ENCODE measurements at regions not wholly inside any gene's neighbourhood (a gene's known extent, or its start where the extent isn't known, plus 50 kb on each side); places are given as distances from the start of the nearest gene placed in this dataset.
"Not testable (repeated sequence)": the region's sequence is repeated elsewhere in the genome, so short reads cannot be mapped to it uniquely, and the experiment has no call there.

DNA sequence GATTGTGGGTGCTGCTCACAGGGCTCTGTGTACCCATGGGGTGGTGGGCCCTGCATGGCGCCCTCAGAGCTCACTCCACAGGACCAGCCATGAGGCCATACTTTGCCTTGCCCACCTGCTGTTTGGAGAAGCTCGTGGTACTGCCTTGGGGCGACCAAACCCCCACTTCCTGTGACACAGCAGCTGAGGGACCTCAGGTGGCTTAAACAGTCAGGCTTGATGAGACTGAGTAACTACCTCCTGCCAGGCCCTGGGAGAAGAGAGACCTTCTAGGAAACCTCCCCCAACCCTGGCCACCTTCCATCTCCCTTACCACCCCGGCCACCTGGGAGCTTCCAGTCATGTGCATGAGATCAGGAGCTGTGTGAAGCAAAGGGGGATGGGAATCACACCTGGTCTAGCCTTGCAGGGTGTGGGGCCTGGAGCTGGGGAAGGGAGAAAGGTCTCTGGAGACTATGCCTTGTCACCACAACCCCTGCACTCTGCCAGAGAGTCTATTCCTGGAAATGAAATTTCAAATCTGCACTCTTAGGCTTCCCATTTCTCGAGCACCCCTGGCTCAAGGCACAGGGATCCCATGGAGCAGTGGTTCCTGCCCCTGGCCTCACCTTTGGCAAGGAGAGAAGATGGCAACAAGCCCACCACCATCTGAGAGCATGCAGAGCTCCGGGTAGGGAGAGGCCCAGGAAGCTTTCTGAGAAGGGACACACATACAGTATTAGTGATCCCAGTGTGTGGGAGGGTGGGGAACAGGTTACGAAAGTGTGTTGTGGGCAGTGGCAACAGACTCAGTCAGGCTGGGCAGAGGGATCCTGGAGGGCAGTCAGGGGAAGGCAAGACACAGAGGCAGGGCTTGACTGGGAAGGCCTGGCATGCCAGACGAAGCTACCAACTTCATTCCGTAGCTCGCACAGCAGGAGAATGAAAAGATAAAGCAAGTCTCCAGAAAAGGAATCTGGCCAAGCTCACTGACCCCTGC, 125.0 kb downstream of the URI1 start:
- no peak for DNase-seq (ENCODE audit: low read depth in 3 of 3, low spot score in 1 of 3)

DNA sequence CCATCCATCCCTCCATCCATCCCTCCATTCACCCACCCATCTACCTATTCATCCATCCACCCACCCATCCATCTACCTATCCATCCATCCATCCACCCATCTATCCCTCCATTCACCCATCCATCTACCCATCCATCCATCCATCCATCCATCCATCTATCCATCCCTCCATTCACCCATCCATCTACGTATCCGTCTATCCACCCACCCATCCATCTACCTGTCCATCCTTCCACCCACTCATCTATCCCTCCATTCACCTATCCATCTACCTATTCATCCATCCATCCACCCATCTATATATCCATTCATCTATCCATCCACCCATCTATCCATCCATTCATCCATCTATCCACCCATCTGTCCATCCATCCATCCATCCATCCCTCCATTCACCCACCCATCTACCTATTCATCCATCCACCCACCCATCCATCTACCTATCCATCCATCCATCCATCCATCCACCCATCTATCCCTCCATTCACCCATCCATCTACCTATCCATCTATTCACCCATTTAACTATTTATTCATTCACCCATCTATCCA, 126.0 kb downstream of the URI1 start:
- not testable (repeated sequence) for DNase-seq (ENCODE audit: low read depth in 3 of 3, low spot score in 1 of 3)

DNA sequence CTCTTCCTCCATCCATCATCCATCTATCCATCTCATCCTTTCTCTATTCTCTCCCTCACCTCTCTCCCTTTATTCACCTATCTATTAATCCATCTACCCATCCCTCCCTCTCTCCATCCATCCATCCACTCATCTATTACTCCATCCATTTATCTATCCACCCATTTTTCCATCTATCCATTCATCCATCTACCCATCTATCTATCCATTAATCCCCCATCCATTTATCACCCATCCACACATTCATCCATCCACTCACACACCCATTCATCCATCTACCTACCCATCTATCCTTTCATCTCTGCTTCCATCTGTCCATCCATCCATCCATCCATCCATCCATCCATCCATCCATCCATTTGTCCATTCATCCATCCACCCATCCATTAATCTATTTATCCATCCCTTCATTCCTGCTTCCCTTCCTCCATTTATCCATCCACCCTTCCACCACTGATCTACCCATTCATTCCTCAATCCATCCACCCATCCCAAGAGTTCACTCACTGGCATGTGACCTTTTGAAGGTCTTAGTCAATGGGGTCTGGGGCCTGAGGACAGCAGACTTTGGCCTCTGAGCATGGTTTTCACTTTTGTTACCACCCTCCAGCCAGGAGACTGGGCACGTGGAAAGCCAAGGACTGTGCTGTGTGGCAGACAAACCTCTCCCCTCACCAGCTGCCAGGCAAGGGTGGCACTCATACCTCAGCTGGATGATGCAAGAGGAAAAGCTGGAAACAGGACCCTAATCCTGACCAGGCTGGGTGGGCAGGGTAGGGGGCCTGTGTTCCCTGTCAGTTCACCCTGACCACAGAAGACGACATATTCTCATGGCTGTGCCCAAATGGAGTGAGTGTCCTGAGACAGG, 126.7 kb downstream of the URI1 start:
- DNase-seq (ENCODE audit: low read depth in 3 of 3, low spot score in 1 of 3) = no peak

DNA sequence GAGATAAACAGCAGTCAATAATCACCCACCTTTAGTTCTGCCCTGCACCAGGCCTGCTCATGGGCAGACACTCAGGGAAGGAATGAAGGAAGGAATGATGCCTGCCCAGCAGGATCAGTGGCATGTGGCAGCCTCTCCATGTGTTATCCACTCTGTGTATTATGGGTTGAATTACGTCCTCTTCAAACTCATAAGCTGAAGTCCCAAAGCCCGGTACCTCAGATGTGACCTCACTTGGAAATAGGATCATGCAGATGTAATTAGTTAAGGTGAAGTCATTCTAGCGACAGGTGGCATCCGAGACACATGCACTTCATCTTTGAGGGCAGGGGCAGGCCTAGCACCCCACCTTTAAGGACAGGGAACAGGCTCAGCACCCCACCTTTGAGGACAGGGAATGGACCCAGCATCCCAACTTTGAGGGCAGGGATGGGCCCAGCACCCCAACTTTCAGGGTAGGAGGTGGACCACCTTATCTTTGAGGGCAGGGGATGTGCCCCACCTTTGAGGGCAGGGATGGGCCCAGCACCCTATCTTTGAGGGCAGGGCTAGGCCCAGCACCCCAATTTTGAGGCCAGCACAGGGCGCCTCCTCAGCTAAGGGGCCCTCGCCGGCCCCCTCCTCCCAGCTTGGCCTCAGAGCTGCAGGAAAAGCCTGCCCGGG, 127.6 kb downstream of the URI1 start:
- no peak for DNase-seq (ENCODE audit: low read depth in 3 of 3, low spot score in 1 of 3)

GRCh38 chr19:30070198-30070967, 128.3 kb downstream of the URI1 start:
- no peak for DNase-seq (ENCODE audit: low read depth in 3 of 3, low spot score in 1 of 3)

GRCh38 chr19:30070968-30071632, 129.1 kb downstream of the URI1 start:
- no peak for DNase-seq (ENCODE audit: low read depth in 3 of 3, low spot score in 1 of 3)

DNA sequence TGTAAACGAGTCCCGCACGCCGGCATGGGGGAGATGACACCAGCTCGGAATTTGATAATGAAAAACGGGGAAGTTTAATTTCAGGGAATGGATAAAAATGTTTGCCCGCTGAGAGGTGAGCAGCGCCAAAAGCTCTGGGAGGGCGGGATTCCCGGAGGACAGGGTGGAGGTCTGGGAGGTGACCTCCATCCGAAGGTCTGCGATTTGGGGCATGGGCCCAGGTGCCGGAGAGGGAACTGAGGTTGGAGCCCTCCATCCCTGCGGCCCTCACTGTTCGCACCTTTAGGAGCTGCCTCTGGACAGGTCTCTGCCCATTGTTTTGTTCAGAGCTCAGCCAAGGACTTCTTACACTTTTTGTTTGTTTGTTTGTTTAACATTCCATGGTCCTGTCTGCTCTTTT, 129.8 kb downstream of the URI1 start:
- no peak for DNase-seq (ENCODE audit: low read depth in 3 of 3, low spot score in 1 of 3)

- no peak for DNase-seq (ENCODE audit: low read depth in 3 of 3, low spot score in 1 of 3)
Measured at GRCh38 chr19:30073152-30074000, 131.3 kb downstream of the URI1 start.

- no peak for DNase-seq (ENCODE audit: low read depth in 3 of 3, low spot score in 1 of 3)
Measured at GRCh38 chr19:30074096-30074495, 132.1 kb downstream of the URI1 start.

- DNase-seq (ENCODE audit: low read depth in 3 of 3, low spot score in 1 of 3) = no peak
Measured at GRCh38 chr19:30074741-30075715, 133.0 kb downstream of the URI1 start.

GRCh38 chr19:30076101-30076551, 134.1 kb downstream of the URI1 start:
- no peak for DNase-seq (ENCODE audit: low read depth in 3 of 3, low spot score in 1 of 3)

DNA sequence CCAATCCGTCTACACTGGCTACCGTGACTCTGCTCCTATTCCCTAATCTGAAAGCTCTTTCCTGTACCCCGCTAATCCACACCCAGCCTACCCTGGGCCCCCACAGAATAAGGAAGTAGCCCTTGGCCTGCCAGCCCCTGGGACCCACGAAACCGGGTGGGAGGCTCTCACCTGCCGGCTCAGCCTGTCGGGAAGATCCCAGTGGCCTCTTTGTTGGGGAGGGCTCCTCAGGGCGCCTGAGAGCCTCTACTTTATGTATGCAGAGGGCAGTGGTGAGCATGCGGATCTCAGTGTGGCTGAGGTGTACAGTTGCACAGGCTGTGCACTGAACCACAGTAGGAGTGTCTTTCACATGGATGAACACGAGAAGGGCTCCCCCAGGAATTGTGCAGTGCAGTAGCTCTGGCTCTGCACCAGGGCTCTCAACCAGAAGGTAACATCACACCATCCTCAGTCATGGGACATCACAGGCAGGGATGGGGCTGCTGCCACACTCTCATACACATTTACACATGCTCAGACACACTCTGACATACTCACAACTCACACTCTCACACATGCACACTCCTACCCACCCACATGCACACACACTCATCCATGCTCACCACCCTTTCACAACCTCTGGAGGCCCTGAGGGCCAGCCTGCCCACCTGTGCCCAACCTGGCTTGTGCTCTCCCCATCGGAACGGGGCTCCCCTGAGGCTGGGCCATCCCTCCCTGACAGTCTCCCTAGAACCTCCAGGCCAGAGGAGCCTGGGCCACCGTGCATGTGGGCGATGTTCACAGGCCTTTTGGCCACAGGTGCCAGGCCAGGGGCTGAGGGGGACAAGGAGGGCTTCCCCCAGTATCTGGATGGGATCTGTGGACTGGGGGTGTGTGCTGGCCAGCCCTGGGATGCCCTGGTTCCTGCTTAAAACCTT, 135.0 kb downstream of the URI1 start:
- DNase-seq (ENCODE audit: low read depth in 3 of 3, low spot score in 1 of 3) = no peak

DNA sequence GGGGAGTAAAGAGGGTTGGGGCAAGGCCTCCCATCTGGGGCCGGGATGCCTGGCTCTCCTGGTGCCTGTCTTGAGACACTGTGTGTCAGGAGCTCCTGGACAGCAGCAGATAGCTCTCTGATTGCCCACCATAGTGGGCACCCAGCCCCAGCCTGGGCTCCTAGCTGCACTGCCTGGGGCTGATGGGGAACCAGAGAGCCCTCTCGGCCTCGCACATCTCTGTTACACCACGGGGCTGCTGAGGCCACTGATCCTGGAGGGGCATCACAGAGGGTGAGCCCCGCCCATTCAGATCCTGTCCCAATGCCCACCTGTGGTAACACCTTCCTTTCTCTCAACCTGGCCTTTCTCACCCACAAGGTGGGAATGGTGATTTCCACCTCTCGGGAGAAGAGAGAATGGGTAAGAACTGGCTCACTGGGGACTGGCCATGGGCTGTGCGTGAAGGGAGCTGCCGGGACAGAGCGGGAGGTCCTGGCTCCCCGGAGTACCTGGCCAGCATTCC, 135.9 kb downstream of the URI1 start:
- DNase-seq (ENCODE audit: low read depth in 3 of 3, low spot score in 1 of 3) = no peak

DNA sequence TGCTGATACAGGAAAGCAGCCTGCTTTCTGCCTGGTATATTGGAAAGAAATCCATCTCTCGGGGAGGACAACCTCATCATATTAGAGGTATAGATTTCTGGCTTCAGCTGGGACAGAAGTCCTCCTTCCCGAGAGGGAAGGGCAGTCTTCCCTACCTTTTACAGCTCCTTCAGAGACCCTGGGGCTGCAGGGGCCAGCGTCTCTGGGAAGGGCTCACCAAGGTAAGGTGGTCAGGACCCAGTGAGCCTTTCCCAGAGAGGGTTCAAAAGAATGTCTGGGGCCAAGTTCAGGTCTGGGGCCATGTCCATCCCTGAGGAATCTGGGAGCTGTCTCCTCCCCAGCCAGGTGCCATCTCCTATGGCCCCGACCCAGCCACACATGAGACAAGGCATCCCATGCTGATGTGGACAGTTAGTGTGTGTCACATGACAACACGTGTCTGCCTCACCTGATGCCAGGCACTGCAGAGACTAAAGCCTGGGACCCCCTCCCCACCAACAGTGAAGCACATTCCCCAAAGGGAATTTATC, 136.4 kb downstream of the URI1 start:
- DNase-seq (ENCODE audit: low read depth in 3 of 3, low spot score in 1 of 3) = no peak

DNA sequence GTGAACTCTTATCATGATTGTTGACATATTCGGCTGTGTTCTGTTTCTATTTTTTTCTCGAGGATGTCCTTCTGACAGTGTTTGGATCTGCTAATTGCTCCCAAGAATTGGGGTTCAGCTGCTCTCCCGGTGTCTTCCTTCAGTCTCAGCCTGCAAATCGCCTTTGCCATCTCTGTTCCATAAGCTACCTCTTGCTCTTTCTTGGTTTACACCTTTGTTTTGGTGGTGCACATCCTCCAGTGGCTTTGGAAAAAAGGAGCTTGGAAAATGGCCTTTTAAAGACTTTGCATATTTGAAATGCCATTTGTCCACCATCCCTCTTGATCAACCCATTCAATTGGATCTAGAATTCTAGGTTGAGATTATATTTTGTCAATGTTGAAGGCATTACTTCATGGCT, 137.2 kb downstream of the URI1 start:
- no peak for DNase-seq (ENCODE audit: low read depth in 3 of 3, low spot score in 1 of 3)

GRCh38 chr19:30082168-30082567, 140.1 kb downstream of the URI1 start:
- DNase-seq (ENCODE audit: low read depth in 3 of 3, low spot score in 1 of 3) = no peak

Data from stimulated activated CD4-positive, alpha-beta T cell treated with anti-CD3 and anti-CD28 coated beads, TNF-alpha, amount 100 ng/mL, for 1 hour (primary cell).